ENCODE measurements at regions not wholly inside any gene's neighbourhood (a gene's known extent, or its start where the extent isn't known, plus 50 kb on each side); places are given as distances from the start of the nearest gene placed in this dataset.

DNA sequence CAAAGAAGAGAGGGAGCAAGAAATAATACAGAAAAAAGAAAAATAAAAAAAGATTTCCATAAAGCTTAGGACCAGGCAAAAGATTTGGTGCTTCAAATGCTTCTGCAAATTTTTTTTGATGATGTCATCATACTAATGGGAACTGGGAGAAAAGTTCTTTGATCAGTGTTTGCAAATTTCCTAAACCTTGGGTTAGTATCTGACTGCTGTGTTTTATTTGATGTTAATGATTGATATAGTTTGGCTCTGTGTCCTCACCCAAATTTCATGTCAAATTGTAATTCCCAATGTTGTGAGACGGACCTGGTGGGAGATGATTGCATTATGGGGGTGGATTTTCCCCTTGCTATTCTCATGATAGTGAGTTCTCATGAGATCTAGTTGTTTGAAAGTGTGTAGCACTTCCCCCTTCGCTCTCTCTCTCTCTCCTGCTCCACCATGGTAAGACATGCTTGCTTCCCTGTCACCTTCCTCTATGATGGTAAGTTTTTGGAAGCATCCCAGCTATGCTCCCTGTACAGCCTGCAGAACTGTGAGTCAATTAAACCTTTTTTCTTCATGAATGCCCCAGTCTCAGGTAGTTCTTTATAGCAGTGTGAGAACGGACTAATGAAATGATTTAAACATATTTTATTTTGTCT lies 72.6 kb downstream of the TMEM100 start:
- no peak overlapping the region for H3K27ac ChIP-seq
- H3K4me1 ChIP-seq (replicated peaks): peaks cover 12% of the 10 kb centered on the region
- no peaks in the 10 kb centered on the region for H3K36me3 ChIP-seq
- H3K4me3 ChIP-seq: no peak overlapping the region
- DNase-seq (ENCODE audit: low read depth in 1 of 2, low spot score in 2 of 2): no peak
- H3K9me3 ChIP-seq (replicated peaks): no peaks in the 10 kb centered on the region
- H3K27me3 ChIP-seq (replicated peaks): no peaks in the 10 kb centered on the region; the same call in 1 of the 2 replicates

DNA sequence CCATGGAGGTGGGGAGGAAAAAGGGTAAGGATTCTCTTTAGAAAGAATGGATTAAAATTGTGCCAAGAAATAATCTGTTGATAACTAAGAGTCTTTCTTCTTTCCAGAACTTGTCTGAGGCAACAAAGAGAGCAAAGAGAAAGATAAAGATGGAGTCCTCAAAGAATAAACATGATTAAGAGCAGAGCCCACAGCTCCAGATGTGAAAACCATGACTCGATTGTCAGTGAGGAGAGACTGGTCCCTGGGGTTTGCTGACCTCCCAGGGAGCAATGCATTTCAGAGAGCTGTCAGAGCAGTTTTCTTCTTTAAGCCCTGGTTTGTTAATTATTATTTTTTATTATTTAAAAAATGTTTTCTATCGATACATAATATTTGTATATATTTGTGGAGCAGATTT lies 74.6 kb downstream of the TMEM100 start:
- peaks cover 17% of the 10 kb centered on the region for H3K4me1 ChIP-seq (replicated peaks)
- H3K4me3 ChIP-seq: no peak overlapping the region
- DNase-seq (ENCODE audit: low read depth in 1 of 2, low spot score in 2 of 2): peak in 1 of 2 experiments; percentile 43
- 0 out of 2 replicates have a peak overlapping the region, but pooled peaks have one; percentile 9 for H3K27ac ChIP-seq
- no peaks in the 10 kb centered on the region for H3K36me3 ChIP-seq
- H3K9me3 ChIP-seq (replicated peaks): no peaks in the 10 kb centered on the region
- no peaks in the 10 kb centered on the region for H3K27me3 ChIP-seq (replicated peaks)

DNA sequence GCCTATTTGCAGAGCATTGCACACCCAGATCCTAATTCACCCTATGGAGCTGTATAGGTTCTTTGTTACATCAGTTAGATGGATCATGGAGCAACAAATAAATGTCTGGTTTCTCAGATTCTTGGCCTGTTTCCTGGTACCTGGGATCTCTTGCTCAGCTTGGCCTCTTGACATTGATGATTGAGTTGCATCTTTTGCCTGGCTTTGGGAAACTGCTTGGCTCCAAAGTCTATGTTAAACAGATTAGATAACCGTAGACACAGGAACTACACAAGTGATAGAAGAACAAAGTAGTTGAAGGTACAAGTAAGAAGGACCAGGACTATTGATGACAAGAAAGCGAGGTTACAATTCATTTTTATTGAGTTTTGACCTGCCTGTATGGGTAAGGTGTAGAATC lies 77.3 kb downstream of the TMEM100 start:
- Histone ChIP-seq H3K27me3 (replicated peaks) (no peaks in the 10 kb centered on the region), H3K4me3 (no peak overlapping the region), H3K36me3 (no peaks in the 10 kb centered on the region), H3K4me1 (replicated peaks) (peaks cover 30% of the 10 kb centered on the region), H3K9me3 (replicated peaks) (no peaks in the 10 kb centered on the region), H3K27ac (no peak overlapping the region)
- DNase-seq (ENCODE audit: low read depth in 1 of 2, low spot score in 2 of 2): no peak

DNA sequence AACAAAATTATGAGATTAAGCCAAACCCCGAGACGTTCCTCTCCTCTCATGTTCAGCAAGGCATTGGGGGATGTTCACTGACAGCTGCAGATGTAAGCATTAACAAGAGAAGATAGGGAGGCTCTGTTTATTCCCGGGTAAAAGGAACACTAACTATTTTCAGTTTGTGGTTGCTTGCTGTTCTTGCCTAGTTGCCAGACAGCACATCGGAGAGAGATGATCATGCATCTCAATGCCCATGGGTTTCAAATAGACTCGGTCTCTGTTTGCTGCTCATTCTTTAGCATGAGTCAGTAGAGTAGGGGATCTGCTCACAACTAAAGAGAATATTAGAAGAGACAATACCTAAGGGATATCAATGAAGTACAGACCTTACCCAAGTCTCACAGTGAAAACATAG lies 78.3 kb downstream of the TMEM100 start:
- no peak overlapping the region for H3K27ac ChIP-seq
- no peaks in the 10 kb centered on the region for H3K27me3 ChIP-seq (replicated peaks)
- H3K9me3 ChIP-seq (replicated peaks): no peaks in the 10 kb centered on the region
- no peaks in the 10 kb centered on the region for H3K36me3 ChIP-seq
- H3K4me3 ChIP-seq: no peak overlapping the region
- no peak for DNase-seq (ENCODE audit: low read depth in 1 of 2, low spot score in 2 of 2)
- H3K4me1 ChIP-seq (replicated peaks): peaks cover 30% of the 10 kb centered on the region

DNA sequence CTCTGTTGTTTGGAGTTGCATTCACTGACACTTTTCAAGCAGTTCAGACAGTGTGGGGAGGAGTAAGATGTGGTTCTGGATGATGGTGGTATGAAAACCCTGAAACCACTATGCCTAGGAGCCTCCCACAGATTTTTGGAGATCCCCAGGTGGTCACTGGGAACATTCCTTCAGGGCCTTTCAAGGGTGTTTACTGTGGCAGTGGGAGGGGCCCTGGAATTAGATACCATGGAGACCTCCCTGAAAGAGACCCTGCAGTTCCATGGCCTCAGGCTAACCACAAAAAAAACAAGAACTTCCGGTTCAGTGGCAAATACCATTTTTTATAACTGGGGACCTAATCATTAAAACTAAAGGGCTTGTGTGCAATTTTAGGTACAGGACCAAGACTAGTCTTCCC lies 79.9 kb downstream of the TMEM100 start:
- Histone ChIP-seq H3K36me3 (no peaks in the 10 kb centered on the region), H3K9me3 (replicated peaks) (no peaks in the 10 kb centered on the region), H3K4me3 (no peak overlapping the region), H3K4me1 (replicated peaks) (peaks cover 22% of the 10 kb centered on the region), H3K27ac (peak overlapping the region; percentile 21; the same call in 1 of the 2 replicates), H3K27me3 (replicated peaks) (no peaks in the 10 kb centered on the region; the same call in 1 of the 2 replicates)
- DNase-seq (ENCODE audit: low read depth in 1 of 2, low spot score in 2 of 2): peak; percentile 80 to 85

DNA sequence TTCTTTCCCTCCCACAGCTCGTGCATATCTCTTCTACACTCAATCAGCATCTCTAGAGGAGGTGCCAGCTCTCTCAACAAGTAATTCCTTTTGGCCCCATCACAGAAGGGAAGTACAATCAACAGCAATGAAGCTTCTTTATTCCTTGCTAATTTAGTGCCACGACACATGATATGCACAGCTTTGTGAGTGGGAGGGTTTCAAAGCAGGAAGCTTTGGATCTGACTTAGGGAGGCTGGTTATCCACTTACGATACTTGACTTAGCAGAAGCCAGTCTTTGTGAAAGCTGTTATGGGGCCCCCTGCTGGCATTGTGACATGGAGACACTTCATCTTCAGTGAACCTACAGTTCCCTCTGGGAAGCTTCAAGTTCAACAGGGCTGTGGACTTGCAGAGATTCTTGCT lies 81.0 kb downstream of the TMEM100 start:
- Histone ChIP-seq H3K9me3 (replicated peaks) (no peaks in the 10 kb centered on the region), H3K4me3 (no peak overlapping the region), H3K36me3 (no peaks in the 10 kb centered on the region), H3K27ac (no peak overlapping the region), H3K27me3 (replicated peaks) (no peaks in the 10 kb centered on the region; the same call in 1 of the 2 replicates), H3K4me1 (replicated peaks) (peaks cover 18% of the 10 kb centered on the region)
- peak; percentile 31 to 60 for DNase-seq (ENCODE audit: low read depth in 1 of 2, low spot score in 2 of 2)

DNA sequence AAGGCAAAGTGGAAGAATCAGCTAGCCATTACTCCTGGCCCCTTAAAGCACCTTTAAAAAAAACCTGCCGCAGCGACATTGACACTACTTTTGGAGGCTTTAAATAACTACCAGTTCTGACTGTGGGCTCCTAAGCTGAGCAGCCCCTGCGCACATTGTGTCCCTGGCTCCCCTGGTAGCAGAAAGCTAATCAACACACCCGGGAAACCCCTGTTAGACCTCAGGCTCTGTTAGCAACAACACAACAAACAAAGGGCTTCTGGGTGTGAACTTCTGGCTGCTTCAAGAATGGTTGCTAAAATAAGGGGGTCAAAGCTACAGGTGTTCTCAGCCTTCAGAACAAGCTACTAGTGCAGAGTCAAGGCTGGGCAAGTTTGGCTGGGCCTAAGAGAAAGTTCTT lies 83.6 kb downstream of the TMEM100 start:
- Histone ChIP-seq H3K4me1 (replicated peaks) (peaks cover 22% of the 10 kb centered on the region), H3K27me3 (replicated peaks) (peaks cover 2% of the 10 kb centered on the region; the same call in 1 of the 2 replicates), H3K9me3 (replicated peaks) (no peaks in the 10 kb centered on the region), H3K27ac (no peak overlapping the region), H3K36me3 (no peaks in the 10 kb centered on the region), H3K4me3 (no peak overlapping the region)
- DNase-seq (ENCODE audit: low read depth in 1 of 2, low spot score in 2 of 2): no peak

DNA sequence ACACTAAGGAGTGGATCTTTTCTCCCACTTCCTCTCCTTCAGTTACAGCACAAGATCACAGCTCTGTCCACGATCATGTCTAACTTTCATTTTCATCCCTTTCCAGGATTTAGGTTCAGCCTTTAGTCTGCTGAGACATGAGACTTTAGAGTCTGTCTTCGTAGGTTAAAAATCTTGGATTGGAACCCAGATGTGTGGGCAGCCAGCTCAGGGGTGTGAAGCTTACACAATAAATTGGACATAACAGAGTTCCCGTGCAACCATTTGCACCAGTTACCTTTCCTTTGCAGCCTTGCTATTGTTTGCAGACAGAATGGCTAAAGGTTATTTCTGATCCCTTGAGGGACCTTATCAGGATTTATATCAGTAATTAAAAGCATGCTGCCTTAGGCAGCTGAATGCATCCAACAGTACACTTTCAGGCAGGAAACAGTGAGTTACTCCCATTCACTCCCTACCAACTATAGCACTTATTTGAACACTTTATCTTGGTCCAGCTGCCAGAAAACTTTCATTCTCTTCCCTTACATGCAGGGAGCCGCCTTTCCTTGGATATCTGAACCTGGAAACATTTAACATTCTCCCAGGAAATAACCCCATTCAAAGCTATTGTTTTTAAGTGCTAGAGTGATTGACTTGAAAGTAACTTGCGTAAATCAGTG lies 87.3 kb downstream of the TMEM100 start:
- DNase-seq (ENCODE audit: low read depth in 1 of 2, low spot score in 2 of 2): no peak
- no peaks in the 10 kb centered on the region for H3K36me3 ChIP-seq
- no peak overlapping the region for H3K4me3 ChIP-seq
- H3K4me1 ChIP-seq (replicated peaks): 0 out of 2 replicates have a peak, but pooled peaks cover 4% of the 10 kb centered on the region
- no peaks in the 10 kb centered on the region for H3K9me3 ChIP-seq (replicated peaks)
- no peak overlapping the region for H3K27ac ChIP-seq
- peaks cover 2% of the 10 kb centered on the region; the same call in 1 of the 2 replicates for H3K27me3 ChIP-seq (replicated peaks)

DNA sequence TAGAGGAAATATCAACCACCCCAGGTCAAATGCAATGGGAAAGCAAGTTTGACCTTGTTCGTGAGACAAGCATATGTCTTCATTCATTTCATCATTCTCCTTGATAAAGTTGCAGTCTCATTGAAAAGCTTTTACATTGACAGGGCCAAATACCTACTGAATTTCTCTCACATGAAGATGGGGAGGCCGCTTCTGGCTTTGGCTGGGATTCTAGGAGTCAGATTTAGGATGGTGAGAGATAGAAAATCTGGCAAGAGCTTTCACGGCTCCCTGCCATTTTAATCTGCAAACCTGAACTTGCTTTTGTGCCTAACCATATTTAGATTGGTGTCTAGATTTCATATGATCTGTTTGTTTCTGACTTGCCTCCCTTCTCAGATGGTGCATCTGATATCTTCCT lies 88.0 kb downstream of the TMEM100 start:
- Histone ChIP-seq H3K27me3 (replicated peaks) (peaks cover 2% of the 10 kb centered on the region; the same call in 1 of the 2 replicates), H3K4me1 (replicated peaks) (0 out of 2 replicates have a peak, but pooled peaks cover 4% of the 10 kb centered on the region), H3K9me3 (replicated peaks) (no peaks in the 10 kb centered on the region), H3K4me3 (no peak overlapping the region), H3K36me3 (no peaks in the 10 kb centered on the region), H3K27ac (no peak overlapping the region)
- DNase-seq (ENCODE audit: low read depth in 1 of 2, low spot score in 2 of 2): no peak

DNA sequence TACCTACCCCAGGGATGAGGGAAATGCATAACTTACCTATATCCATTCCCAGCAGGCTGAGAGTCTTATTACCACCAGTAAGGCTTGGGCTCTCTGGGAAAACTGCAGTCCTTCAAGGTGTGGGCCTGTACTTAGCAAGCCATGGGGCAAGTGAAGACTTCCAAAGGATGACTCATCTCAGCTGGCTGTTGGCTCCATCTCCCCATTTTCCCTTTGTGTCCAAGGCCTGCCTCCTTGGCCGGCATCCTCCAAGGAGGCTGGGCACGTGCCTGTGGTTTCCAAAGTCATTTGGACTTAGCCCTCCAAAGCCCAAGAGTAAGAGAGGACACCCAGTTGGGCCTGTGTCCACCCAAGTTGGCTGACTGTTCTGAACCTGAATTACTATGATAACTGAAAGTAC lies 89.8 kb downstream of the TMEM100 start:
- no peaks in the 10 kb centered on the region for H3K36me3 ChIP-seq
- H3K4me1 ChIP-seq (replicated peaks): 0 out of 2 replicates have a peak, but pooled peaks cover 4% of the 10 kb centered on the region
- no peak overlapping the region for H3K4me3 ChIP-seq
- H3K27ac ChIP-seq: no peak overlapping the region
- peaks cover 2% of the 10 kb centered on the region; the same call in 1 of the 2 replicates for H3K27me3 ChIP-seq (replicated peaks)
- H3K9me3 ChIP-seq (replicated peaks): no peaks in the 10 kb centered on the region
- DNase-seq (ENCODE audit: low read depth in 1 of 2, low spot score in 2 of 2): no peak

DNA sequence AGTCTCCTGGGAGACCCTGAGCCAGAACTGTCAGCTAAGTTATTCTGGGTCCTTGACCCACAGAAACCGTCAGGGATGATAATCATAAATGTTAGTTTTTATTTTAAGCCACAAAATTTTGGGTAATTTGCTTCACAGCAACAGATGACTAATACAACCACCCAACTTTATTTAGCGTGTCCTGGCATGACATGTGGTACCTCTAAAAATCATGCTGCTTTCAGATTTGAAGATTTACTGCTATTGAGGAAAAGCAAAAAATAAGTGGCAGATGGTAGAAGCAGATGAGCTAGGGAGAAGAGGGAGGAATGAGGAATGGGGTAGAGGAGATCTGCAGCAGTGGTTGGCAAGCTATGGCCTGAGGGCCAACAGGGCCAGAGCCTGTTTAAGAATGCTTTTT lies 90.4 kb downstream of the TMEM100 start:
- Histone ChIP-seq H3K27ac (no peak overlapping the region), H3K27me3 (replicated peaks) (0 out of 2 replicates have a peak, but pooled peaks cover 2% of the 10 kb centered on the region), H3K4me3 (no peak overlapping the region), H3K36me3 (no peaks in the 10 kb centered on the region), H3K4me1 (replicated peaks) (0 out of 2 replicates have a peak, but pooled peaks cover 4% of the 10 kb centered on the region), H3K9me3 (replicated peaks) (no peaks in the 10 kb centered on the region)
- DNase-seq (ENCODE audit: low read depth in 1 of 2, low spot score in 2 of 2): no peak

DNA sequence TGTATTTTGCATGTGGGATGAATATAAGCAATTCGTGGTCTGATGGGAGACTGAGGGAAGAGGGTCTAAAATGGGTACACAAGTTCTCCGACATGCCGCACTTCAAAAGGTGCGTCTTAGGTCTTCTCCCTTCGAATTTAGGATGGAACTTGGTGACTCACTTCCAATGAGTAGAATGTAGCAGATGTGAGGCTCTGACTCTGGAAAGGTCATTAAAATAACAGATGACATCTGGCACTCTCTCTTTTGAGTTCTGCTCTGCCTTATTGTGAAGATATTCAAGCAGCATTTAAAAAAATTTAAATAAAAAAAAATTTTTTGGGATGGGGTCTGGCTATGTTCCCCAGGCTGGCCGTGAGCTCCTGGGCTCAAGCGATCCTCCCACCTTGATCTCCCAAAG lies 92.7 kb downstream of the TMEM100 start:
- no peak for DNase-seq (ENCODE audit: low read depth in 1 of 2, low spot score in 2 of 2)
- Histone ChIP-seq H3K4me1 (replicated peaks) (0 out of 2 replicates have a peak, but pooled peaks cover 1% of the 10 kb centered on the region), H3K27me3 (replicated peaks) (0 out of 2 replicates have a peak, but pooled peaks cover 2% of the 10 kb centered on the region), H3K4me3 (no peak overlapping the region), H3K27ac (no peak overlapping the region), H3K9me3 (replicated peaks) (no peaks in the 10 kb centered on the region), H3K36me3 (no peaks in the 10 kb centered on the region)

DNA sequence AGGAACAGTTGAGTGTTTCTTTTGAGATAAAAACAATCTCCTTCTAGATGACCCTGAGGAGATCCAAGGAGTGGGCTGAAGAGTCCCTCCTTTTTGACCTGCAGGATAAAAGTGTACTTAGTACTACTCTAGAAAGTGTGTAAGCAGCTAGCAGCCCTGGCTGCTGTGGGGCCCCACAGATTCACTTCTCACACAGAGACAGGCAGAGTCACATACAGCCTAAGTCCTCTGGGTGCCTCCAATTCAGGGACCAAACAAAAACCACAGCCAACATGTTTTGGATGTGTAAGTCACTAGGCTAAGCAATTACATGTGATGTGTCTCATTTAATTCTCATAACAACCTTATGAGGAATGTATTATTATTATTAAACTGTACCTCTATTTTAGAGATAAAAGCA lies 97.1 kb downstream of the TMEM100 start:
- no peak overlapping the region for H3K4me3 ChIP-seq
- DNase-seq (ENCODE audit: low read depth in 1 of 2, low spot score in 2 of 2): no peak
- no peaks in the 10 kb centered on the region for H3K9me3 ChIP-seq (replicated peaks)
- no peaks in the 10 kb centered on the region for H3K27me3 ChIP-seq (replicated peaks)
- H3K36me3 ChIP-seq: no peaks in the 10 kb centered on the region
- H3K4me1 ChIP-seq (replicated peaks): peaks cover 9% of the 10 kb centered on the region
- H3K27ac ChIP-seq: no peak overlapping the region

DNA sequence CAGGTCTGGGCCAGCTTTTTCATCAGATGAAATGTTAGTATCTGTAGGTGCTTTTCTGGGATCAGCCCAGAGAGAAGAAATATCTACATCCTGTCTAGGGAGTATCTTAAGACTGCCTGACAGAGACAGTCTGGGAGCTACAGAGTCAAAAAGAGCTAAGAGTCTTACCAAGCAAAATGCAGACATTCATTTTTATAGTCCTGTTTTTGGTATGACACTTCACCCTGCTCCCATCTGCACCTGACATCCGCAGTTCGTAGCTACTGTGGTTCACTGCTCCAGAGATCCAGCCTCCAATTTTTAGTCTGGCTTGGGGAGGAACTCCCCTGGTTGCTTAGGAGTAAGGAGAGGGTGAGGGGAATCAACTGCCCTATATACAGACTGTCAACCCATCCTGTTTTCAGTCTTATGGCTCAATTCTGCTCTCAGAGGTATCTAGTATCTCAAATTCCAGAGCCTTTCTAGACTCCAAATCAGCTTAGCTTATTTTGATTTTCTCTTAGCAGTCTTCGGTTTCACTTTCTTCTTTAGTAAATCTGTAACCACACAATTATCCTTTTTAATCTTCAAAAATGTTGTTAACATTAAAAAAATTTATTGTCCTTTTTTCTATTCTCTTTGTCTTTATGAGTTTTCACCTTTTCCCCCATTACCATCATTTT lies 97.8 kb downstream of the TMEM100 start:
- Histone ChIP-seq H3K4me3 (no peak overlapping the region), H3K9me3 (replicated peaks) (no peaks in the 10 kb centered on the region), H3K27ac (no peak overlapping the region), H3K4me1 (replicated peaks) (peaks cover 12% of the 10 kb centered on the region), H3K27me3 (replicated peaks) (no peaks in the 10 kb centered on the region), H3K36me3 (no peaks in the 10 kb centered on the region)
- DNase-seq (ENCODE audit: low read depth in 1 of 2, low spot score in 2 of 2): no peak

All from SJSA1 (cell line).